CD4-positive, alpha-beta T cell (primary cell): ENCODE measurements at regions not wholly inside any gene's neighbourhood (a gene's known extent, or its start where the extent isn't known, plus 50 kb on each side); places are given as distances from the start of the nearest gene placed in this dataset.

Experiments used
- ATAC-seq: fragments of 200-7000 bp; cut with Tn5 transposase; one replicate; pipeline ENCODE4 v1.10.0; 2022; ENCODE audit warnings: mild to moderate bottlenecking; ENCODE audit not compliant: poor library complexity
- CTCF ChIA-PET: fragments of 350-600 bp; sonication (Branson Sonifier 250); formaldehyde crosslinking; loops from one replicate; lab custom pipeline; 2021; ENCODE audit warnings: antibody characterized with exemption, inconsistent platforms; lab: Charles Lee
- POLR2A ChIA-PET: fragments of 350-600 bp; sonication (Branson Sonifier 250); formaldehyde crosslinking; loops from one replicate; lab custom pipeline; 2021; ENCODE audit warnings: antibody characterized with exemption, inconsistent platforms; lab: Charles Lee
- DNase-seq, 14 experiments: peaks; one replicate each; pipeline ENCODE4 v3.0.0-alpha.2; 2013 to 2020; ENCODE audit warnings: mixed read lengths in 2 of 14
- H3K27ac ChIP-seq, 2 donors: one replicate each; pipeline versions ENCODE4 v1.5.1 to v1.7.0; 2013; ENCODE audit warnings: low read length in 2 of 2, low read depth in 1 of 2, mild to moderate bottlenecking in 1 of 2
- H3K27me3 ChIP-seq, 2 experiments: 1 replicate in 1 of 2; 2 replicates in 1 of 2; pipeline versions ENCODE4 v1.6.1 to v1.7.0; 2013; ENCODE audit warnings: low read length in 2 of 2, control low read depth in 1 of 2, mild to moderate bottlenecking in 1 of 2, moderate library complexity in 1 of 2; ENCODE audit not compliant: insufficient read depth in 2 of 2, control insufficient read depth in 1 of 2
- H3K36me3 ChIP-seq: one replicate; pipeline ENCODE4 v1.6.1; 2013; ENCODE audit warnings: low read length, control low read depth; ENCODE audit not compliant: insufficient read depth
- H3K4me1 ChIP-seq: one replicate; pipeline ENCODE4 v1.6.1; 2013; ENCODE audit warnings: low read length, control low read depth; ENCODE audit not compliant: insufficient read depth
- H3K4me3 ChIP-seq: one replicate; pipeline ENCODE4 v1.5.1; 2013; ENCODE audit warnings: mild to moderate bottlenecking, low read length, moderate library complexity
- H3K9me3 ChIP-seq, 2 experiments: 1 replicate in 1 of 2; 2 replicates in 1 of 2; pipeline versions ENCODE4 v1.6.1 to v1.7.0; 2013; ENCODE audit warnings: low read length in 2 of 2, mild to moderate bottlenecking in 2 of 2, control low read depth in 1 of 2, moderate library complexity in 1 of 2; ENCODE audit not compliant: control insufficient read depth in 1 of 2, insufficient read depth in 1 of 2
- H3K27ac Mint-ChIP-seq: one replicate; pipeline ENCODE4 v1.8.0; 2020; ENCODE audit warnings: mixed read lengths
- H3K27me3 Mint-ChIP-seq: one replicate; pipeline ENCODE4 v1.8.0; 2021; ENCODE audit warnings: mixed read lengths
- H3K36me3 Mint-ChIP-seq: one replicate; pipeline ENCODE4 v1.8.0; 2021; ENCODE audit warnings: low read depth, mixed read lengths
- H3K4me1 Mint-ChIP-seq: one replicate; pipeline ENCODE4 v1.8.0; 2021; ENCODE audit warnings: low read depth, mixed read lengths
- H3K4me3 Mint-ChIP-seq: one replicate; pipeline ENCODE4 v1.8.0; 2020; ENCODE audit warnings: mild to moderate bottlenecking, mixed read lengths
- H3K9me3 Mint-ChIP-seq: one replicate; pipeline ENCODE4 v1.8.0; 2020; ENCODE audit warnings: mixed read lengths
- intact Hi-C, 2 experiments: fragments of 100-400 bp; cut with DNase I in 1 of 2; cut with micrococcal nuclease in 1 of 2; formaldehyde crosslinking; loops; one replicate each; pipeline versions ENCODE4 v1.15.1 to v1.9.0; 2023 to 2025; cut with DNase I, micrococcal nuclease
- TF ChIP-seq, protein P1 (sequence below): fragments of 200-600 bp; IDR thresholded peaks from one replicate; pipeline ENCODE4 v1.8.0; 2022; ENCODE audit warnings: antibody characterized with exemption, mild to moderate bottlenecking

DNA sequence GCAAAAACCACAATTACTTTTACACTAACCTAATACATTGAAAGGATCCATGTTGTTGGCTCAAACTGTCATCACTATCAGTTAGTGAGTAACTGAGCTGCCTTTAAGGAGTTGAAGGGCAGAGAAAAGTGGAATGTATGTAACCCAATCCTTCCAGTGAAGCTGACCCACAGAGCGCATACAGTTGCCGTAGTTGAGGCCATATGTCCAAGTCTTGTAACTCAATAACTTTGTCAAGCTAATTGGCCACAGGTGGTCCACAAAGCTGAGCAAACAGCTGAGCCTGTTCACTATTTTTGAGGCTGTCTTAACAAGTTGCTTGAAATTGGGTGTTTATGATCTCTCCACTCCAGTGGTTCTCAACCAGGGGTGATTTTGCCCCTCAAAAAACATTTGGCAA lies 169.0 kb upstream of the SLC24A5 start:
- DNase-seq: no peak
- H3K27ac Mint-ChIP-seq: no peak overlapping the region
- ChIA-PET CTCF (no interaction called here), POLR2A (interaction anchor here (0.5 kb wide), 1 partner anchor 568 kb away, joined by 4 read pairs; no protein-coding TSS in a partner anchor)
- intact Hi-C loops: no loop called here
- no peaks in the 10 kb centered on the region for H3K4me1 Mint-ChIP-seq
- H3K4me3 ChIP-seq: no peak overlapping the region
- peaks cover 5% of the 10 kb centered on the region for H3K27me3 Mint-ChIP-seq
- H3K9me3 ChIP-seq: no peaks in the 10 kb centered on the region
- H3K36me3 ChIP-seq: no peaks in the 10 kb centered on the region
- peaks cover 4% of the 10 kb centered on the region for H3K9me3 Mint-ChIP-seq
- H3K36me3 Mint-ChIP-seq: no peaks in the 10 kb centered on the region
- H3K27ac ChIP-seq: no peak overlapping the region
- no peaks in the 10 kb centered on the region for H3K27me3 ChIP-seq
- TF ChIP-seq, protein P1, sequence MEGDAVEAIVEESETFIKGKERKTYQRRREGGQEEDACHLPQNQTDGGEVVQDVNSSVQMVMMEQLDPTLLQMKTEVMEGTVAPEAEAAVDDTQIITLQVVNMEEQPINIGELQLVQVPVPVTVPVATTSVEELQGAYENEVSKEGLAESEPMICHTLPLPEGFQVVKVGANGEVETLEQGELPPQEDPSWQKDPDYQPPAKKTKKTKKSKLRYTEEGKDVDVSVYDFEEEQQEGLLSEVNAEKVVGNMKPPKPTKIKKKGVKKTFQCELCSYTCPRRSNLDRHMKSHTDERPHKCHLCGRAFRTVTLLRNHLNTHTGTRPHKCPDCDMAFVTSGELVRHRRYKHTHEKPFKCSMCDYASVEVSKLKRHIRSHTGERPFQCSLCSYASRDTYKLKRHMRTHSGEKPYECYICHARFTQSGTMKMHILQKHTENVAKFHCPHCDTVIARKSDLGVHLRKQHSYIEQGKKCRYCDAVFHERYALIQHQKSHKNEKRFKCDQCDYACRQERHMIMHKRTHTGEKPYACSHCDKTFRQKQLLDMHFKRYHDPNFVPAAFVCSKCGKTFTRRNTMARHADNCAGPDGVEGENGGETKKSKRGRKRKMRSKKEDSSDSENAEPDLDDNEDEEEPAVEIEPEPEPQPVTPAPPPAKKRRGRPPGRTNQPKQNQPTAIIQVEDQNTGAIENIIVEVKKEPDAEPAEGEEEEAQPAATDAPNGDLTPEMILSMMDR: no peak
- no peak for ATAC-seq
- H3K4me3 Mint-ChIP-seq: no peak overlapping the region
- H3K4me1 ChIP-seq: no peaks in the 10 kb centered on the region

GRCh38 chr15:47954196-47954595 lies 166.6 kb upstream of the SLC24A5 start:
- no peaks in the 10 kb centered on the region for H3K9me3 ChIP-seq
- Mint-ChIP-seq H3K4me3 (no peak overlapping the region), H3K4me1 (no peaks in the 10 kb centered on the region), H3K27ac (no peak overlapping the region), H3K36me3 (no peaks in the 10 kb centered on the region), H3K9me3 (peaks cover 4% of the 10 kb centered on the region), H3K27me3 (peaks cover 8% of the 10 kb centered on the region)
- H3K4me1 ChIP-seq: no peaks in the 10 kb centered on the region
- DNase-seq (no peak), ATAC-seq (no peak)
- POLR2A ChIA-PET: no interaction called here
- H3K36me3 ChIP-seq: no peaks in the 10 kb centered on the region
- TF ChIP-seq, protein P1: no peak
- CTCF ChIA-PET: no interaction called here
- no peak overlapping the region for H3K27ac ChIP-seq
- intact Hi-C loops: no loop called here
- H3K4me3 ChIP-seq: no peak overlapping the region
- no peaks in the 10 kb centered on the region for H3K27me3 ChIP-seq

GRCh38 chr15:47955021-47955420 lies 165.8 kb upstream of the SLC24A5 start:
- no peak overlapping the region for H3K27ac ChIP-seq
- no peak for DNase-seq
- H3K4me1 ChIP-seq: no peaks in the 10 kb centered on the region
- H3K36me3 ChIP-seq: no peaks in the 10 kb centered on the region
- H3K36me3 Mint-ChIP-seq: no peaks in the 10 kb centered on the region
- POLR2A ChIA-PET: no interaction called here
- H3K4me3 Mint-ChIP-seq: no peak overlapping the region
- no peaks in the 10 kb centered on the region for H3K27me3 ChIP-seq
- ATAC-seq: no peak
- peaks cover 4% of the 10 kb centered on the region for H3K9me3 Mint-ChIP-seq
- H3K9me3 ChIP-seq: no peaks in the 10 kb centered on the region
- H3K4me1 Mint-ChIP-seq: no peaks in the 10 kb centered on the region
- intact Hi-C loops: no loop called here
- peaks cover 13% of the 10 kb centered on the region for H3K27me3 Mint-ChIP-seq
- CTCF ChIA-PET: no interaction called here
- TF ChIP-seq, protein P1: no peak
- H3K4me3 ChIP-seq: no peak overlapping the region
- H3K27ac Mint-ChIP-seq: no peak overlapping the region
